LNCAP (cell line): ENCODE measurements at regions not wholly inside any gene's neighbourhood (a gene's known extent, or its start where the extent isn't known, plus 50 kb on each side); places are given as distances from the start of the nearest gene placed in this dataset.

Source experiments
- TF ChIP-seq, protein P1 (sequence below): fragments of 450-650 bp; IDR thresholded peaks from 2 replicates; pipeline ENCODE4 v1.5.1; 2017; ENCODE audit warnings: mild to moderate bottlenecking

DNA sequence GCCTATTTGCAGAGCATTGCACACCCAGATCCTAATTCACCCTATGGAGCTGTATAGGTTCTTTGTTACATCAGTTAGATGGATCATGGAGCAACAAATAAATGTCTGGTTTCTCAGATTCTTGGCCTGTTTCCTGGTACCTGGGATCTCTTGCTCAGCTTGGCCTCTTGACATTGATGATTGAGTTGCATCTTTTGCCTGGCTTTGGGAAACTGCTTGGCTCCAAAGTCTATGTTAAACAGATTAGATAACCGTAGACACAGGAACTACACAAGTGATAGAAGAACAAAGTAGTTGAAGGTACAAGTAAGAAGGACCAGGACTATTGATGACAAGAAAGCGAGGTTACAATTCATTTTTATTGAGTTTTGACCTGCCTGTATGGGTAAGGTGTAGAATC is 77.3 kb downstream of the TMEM100 start:
- TF ChIP-seq, protein P1, sequence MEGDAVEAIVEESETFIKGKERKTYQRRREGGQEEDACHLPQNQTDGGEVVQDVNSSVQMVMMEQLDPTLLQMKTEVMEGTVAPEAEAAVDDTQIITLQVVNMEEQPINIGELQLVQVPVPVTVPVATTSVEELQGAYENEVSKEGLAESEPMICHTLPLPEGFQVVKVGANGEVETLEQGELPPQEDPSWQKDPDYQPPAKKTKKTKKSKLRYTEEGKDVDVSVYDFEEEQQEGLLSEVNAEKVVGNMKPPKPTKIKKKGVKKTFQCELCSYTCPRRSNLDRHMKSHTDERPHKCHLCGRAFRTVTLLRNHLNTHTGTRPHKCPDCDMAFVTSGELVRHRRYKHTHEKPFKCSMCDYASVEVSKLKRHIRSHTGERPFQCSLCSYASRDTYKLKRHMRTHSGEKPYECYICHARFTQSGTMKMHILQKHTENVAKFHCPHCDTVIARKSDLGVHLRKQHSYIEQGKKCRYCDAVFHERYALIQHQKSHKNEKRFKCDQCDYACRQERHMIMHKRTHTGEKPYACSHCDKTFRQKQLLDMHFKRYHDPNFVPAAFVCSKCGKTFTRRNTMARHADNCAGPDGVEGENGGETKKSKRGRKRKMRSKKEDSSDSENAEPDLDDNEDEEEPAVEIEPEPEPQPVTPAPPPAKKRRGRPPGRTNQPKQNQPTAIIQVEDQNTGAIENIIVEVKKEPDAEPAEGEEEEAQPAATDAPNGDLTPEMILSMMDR, result no peak

DNA sequence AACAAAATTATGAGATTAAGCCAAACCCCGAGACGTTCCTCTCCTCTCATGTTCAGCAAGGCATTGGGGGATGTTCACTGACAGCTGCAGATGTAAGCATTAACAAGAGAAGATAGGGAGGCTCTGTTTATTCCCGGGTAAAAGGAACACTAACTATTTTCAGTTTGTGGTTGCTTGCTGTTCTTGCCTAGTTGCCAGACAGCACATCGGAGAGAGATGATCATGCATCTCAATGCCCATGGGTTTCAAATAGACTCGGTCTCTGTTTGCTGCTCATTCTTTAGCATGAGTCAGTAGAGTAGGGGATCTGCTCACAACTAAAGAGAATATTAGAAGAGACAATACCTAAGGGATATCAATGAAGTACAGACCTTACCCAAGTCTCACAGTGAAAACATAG is 78.3 kb downstream of the TMEM100 start:
- TF ChIP-seq, protein P1, result no peak

DNA sequence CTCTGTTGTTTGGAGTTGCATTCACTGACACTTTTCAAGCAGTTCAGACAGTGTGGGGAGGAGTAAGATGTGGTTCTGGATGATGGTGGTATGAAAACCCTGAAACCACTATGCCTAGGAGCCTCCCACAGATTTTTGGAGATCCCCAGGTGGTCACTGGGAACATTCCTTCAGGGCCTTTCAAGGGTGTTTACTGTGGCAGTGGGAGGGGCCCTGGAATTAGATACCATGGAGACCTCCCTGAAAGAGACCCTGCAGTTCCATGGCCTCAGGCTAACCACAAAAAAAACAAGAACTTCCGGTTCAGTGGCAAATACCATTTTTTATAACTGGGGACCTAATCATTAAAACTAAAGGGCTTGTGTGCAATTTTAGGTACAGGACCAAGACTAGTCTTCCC is 79.9 kb downstream of the TMEM100 start:
- TF ChIP-seq, protein P1, result no peak

DNA sequence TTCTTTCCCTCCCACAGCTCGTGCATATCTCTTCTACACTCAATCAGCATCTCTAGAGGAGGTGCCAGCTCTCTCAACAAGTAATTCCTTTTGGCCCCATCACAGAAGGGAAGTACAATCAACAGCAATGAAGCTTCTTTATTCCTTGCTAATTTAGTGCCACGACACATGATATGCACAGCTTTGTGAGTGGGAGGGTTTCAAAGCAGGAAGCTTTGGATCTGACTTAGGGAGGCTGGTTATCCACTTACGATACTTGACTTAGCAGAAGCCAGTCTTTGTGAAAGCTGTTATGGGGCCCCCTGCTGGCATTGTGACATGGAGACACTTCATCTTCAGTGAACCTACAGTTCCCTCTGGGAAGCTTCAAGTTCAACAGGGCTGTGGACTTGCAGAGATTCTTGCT is 81.0 kb downstream of the TMEM100 start:
- TF ChIP-seq, protein P1, result peak; percentile 67

DNA sequence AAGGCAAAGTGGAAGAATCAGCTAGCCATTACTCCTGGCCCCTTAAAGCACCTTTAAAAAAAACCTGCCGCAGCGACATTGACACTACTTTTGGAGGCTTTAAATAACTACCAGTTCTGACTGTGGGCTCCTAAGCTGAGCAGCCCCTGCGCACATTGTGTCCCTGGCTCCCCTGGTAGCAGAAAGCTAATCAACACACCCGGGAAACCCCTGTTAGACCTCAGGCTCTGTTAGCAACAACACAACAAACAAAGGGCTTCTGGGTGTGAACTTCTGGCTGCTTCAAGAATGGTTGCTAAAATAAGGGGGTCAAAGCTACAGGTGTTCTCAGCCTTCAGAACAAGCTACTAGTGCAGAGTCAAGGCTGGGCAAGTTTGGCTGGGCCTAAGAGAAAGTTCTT is 83.6 kb downstream of the TMEM100 start:
- TF ChIP-seq, protein P1, result no peak

DNA sequence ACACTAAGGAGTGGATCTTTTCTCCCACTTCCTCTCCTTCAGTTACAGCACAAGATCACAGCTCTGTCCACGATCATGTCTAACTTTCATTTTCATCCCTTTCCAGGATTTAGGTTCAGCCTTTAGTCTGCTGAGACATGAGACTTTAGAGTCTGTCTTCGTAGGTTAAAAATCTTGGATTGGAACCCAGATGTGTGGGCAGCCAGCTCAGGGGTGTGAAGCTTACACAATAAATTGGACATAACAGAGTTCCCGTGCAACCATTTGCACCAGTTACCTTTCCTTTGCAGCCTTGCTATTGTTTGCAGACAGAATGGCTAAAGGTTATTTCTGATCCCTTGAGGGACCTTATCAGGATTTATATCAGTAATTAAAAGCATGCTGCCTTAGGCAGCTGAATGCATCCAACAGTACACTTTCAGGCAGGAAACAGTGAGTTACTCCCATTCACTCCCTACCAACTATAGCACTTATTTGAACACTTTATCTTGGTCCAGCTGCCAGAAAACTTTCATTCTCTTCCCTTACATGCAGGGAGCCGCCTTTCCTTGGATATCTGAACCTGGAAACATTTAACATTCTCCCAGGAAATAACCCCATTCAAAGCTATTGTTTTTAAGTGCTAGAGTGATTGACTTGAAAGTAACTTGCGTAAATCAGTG is 87.3 kb downstream of the TMEM100 start:
- TF ChIP-seq, protein P1, result no peak

DNA sequence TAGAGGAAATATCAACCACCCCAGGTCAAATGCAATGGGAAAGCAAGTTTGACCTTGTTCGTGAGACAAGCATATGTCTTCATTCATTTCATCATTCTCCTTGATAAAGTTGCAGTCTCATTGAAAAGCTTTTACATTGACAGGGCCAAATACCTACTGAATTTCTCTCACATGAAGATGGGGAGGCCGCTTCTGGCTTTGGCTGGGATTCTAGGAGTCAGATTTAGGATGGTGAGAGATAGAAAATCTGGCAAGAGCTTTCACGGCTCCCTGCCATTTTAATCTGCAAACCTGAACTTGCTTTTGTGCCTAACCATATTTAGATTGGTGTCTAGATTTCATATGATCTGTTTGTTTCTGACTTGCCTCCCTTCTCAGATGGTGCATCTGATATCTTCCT is 88.0 kb downstream of the TMEM100 start:
- TF ChIP-seq, protein P1, result no peak

DNA sequence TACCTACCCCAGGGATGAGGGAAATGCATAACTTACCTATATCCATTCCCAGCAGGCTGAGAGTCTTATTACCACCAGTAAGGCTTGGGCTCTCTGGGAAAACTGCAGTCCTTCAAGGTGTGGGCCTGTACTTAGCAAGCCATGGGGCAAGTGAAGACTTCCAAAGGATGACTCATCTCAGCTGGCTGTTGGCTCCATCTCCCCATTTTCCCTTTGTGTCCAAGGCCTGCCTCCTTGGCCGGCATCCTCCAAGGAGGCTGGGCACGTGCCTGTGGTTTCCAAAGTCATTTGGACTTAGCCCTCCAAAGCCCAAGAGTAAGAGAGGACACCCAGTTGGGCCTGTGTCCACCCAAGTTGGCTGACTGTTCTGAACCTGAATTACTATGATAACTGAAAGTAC is 89.8 kb downstream of the TMEM100 start:
- TF ChIP-seq, protein P1, result no peak
